ENCODE measurements at regions not wholly inside any gene's neighbourhood (a gene's known extent, or its start where the extent isn't known, plus 50 kb on each side); places are given as distances from the start of the nearest gene placed in this dataset.

DNA sequence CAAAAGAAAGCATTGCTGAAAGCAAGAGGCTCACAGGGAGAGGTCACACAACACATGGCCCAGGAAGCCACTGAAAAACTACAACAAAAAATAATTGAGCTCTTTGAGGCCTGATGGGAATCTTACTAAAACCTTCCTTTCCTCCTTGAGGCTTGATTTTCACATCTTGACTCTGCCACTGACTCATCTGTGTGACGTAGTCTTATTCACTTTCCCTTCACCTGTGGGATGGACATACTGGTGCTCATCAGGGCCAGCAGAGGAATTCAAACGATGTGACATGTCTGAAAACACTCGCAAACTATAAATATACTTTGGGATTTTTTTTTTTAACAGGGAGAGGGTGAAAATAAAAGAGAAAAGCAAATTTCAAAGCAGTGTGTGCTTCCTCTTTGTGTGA is 78.3 kb upstream of the ASIC2 start:
- H3K4me3 ChIP-seq (ENCODE audit: low read depth, low read length): no peak overlapping the region
- TF ChIP-seq, protein P1, sequence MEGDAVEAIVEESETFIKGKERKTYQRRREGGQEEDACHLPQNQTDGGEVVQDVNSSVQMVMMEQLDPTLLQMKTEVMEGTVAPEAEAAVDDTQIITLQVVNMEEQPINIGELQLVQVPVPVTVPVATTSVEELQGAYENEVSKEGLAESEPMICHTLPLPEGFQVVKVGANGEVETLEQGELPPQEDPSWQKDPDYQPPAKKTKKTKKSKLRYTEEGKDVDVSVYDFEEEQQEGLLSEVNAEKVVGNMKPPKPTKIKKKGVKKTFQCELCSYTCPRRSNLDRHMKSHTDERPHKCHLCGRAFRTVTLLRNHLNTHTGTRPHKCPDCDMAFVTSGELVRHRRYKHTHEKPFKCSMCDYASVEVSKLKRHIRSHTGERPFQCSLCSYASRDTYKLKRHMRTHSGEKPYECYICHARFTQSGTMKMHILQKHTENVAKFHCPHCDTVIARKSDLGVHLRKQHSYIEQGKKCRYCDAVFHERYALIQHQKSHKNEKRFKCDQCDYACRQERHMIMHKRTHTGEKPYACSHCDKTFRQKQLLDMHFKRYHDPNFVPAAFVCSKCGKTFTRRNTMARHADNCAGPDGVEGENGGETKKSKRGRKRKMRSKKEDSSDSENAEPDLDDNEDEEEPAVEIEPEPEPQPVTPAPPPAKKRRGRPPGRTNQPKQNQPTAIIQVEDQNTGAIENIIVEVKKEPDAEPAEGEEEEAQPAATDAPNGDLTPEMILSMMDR (conservative IDR thresholded peaks at IDR 0.05; ENCODE audit: low read depth, low read length): no peak
- DNase-seq (ENCODE audit: low read depth): no peak

DNA sequence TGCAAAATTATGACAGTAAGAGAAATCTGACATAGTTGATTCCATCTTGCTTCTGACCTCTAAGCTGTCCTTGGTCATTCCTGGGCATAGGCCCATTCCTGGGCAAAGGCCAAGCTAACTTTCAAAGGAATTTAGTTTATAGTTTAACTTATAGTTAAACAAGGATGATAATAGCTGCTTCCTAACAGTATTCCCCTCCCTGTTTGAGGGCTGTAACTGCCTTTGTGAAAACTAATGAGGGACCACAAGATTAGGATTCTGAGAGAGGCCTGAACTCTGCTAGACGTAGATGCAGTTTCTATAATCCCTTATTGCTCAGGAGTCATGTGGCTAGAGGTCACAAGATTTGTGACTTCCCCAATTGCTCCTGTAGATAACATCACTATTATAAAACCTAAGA is 80.2 kb upstream of the ASIC2 start:
- DNase-seq (ENCODE audit: low read depth): no peak
- TF ChIP-seq, protein P1 (conservative IDR thresholded peaks at IDR 0.05; ENCODE audit: low read depth, low read length): no peak
- no peak overlapping the region for H3K4me3 ChIP-seq (ENCODE audit: low read depth, low read length)

DNA sequence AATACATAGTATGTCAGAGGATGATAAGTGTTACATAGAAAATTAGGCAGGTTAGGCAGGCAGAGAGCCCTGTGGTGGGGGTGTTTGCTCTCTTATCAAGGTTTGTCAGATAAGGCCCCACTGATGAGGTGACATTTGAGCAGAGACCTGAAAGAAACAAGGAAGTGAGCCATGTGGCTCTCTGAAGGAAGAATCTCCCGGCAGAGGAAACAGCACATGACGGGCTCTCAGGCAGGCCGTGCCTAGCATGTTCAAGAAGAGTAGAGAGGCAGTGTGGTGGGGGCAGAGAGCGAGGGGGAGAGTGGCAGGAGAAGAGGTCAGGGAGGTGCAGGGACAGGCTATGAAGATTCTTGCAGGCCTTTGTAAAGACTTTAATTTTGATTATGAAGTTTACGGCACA is 82.0 kb upstream of the ASIC2 start:
- DNase-seq (ENCODE audit: low read depth): no peak
- TF ChIP-seq, protein P1 (conservative IDR thresholded peaks at IDR 0.05; ENCODE audit: low read depth, low read length): no peak
- no peak overlapping the region for H3K4me3 ChIP-seq (ENCODE audit: low read depth, low read length)

DNA sequence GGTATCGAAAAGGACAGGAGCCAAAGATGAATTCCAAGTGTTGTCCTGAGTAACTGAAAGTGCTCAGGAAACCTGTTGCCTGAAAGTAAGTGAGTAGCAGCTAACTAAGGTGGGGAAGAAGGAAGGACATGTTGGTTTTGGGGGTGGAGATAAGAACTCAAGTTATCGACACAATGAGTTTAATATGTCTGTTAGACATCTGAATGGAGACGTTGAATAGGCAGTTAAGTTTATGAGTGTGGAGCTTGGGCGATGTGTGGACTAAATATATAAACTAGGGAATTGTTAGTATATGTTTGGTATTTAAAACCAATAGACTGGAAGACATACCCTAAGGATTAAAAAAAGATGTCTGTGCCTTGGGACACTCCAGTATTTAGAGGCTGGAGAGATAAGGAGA is 82.7 kb upstream of the ASIC2 start:
- no peak overlapping the region for H3K4me3 ChIP-seq (ENCODE audit: low read depth, low read length)
- DNase-seq (ENCODE audit: low read depth): no peak
- TF ChIP-seq, protein P1 (conservative IDR thresholded peaks at IDR 0.05; ENCODE audit: low read depth, low read length): no peak

DNA sequence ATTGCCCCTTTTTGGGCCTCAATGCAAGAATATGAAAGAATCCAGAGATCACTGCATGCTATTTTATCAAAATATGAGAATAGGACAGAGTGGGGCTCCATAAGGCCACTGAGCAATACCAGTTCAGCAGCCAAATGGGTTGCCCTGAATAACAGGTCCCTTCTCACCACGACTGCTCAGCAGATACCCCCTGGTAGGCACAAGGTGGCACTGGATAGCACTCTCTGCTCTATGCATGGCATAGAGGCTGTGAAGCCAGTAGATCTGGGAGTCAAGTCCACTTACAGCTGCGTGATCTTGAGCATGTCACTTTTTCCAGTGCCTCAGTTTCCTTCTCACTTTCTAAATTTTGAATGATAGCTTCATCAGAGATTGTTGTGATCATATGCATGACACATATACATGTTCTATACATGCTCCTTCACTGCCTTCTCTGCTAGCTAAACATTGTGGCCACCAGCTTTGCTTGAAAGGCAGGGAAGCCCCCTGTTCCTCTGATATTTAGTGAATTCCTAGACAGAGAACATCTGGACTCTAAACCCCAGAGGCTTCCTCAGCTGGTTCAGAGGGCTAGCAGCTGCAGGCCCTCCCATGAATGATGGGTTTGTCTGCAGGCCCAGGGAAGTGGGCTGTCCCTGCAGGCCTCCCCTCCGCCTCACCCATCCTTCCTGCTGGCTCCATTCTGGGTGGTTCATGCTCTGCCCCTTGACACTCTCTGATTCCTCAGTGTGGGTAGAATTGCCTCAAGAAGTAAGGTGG is 84.9 kb upstream of the ASIC2 start:
- TF ChIP-seq, protein P1 (conservative IDR thresholded peaks at IDR 0.05; ENCODE audit: low read depth, low read length): no peak
- no peak overlapping the region for H3K4me3 ChIP-seq (ENCODE audit: low read depth, low read length)

DNA sequence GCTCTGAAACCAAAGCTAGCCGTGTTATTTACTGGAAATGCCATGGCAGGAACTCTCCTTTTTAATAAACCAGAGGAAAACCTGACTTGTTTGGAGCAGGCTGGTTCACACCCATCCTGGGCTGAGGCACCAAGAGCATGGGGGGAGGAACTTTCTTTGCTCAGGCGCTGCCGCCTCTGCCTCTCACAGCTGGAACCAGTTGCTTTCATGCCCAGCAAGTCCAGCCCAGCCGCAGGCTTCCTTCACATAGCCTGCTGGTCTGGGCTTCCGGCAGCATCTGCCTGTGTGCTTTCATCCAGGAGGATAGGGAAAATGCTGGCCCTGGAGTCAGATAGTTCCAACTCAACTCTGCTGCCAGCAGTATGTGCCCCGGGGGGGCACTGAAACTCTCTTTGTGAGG is 88.1 kb upstream of the ASIC2 start:
- H3K4me3 ChIP-seq (ENCODE audit: low read depth, low read length): no peak overlapping the region
- DNase-seq (ENCODE audit: low read depth): peak; percentile 2
- TF ChIP-seq, protein P1 (conservative IDR thresholded peaks at IDR 0.05; ENCODE audit: low read depth, low read length): no peak

More for the DNA sequence above, 84.9 kb upstream of the ASIC2 start:
- no peak for DNase-seq (ENCODE audit: low read depth)

DNA sequence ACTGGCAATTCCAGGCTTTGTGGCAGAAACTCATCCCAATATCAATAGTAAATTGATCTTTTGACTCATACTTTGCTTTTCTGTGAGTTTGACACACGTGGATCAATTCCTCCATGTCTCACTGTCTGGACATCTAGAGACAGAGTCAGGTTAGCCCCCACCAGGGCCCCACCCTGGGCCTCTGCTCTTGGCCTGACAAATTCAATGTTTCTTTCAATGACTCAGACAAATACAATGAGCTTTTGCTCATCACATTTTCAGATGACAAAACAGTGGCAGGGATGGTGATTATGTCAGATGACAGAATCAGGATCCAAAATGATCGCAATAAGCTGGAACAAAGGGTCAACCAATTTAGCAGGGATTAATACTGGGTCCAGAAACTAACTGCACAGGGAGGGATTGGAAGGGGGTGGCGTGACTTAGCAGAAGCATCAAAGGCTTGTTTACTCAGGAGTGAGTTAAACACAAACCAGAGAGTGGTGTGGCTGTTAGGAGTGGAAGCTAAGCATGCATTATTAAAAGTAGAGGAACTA is 90.5 kb upstream of the ASIC2 start:
- no peak for DNase-seq (ENCODE audit: low read depth)
- no peak overlapping the region for H3K4me3 ChIP-seq (ENCODE audit: low read depth, low read length)
- TF ChIP-seq, protein P1 (conservative IDR thresholded peaks at IDR 0.05; ENCODE audit: low read depth, low read length): no peak
